GM18858 (cell line): ENCODE measurements at regions not wholly inside any gene's neighbourhood (a gene's known extent, or its start where the extent isn't known, plus 50 kb on each side); places are given as distances from the start of the nearest gene placed in this dataset.

Experiments used
- ATAC-seq: cut with Tn5 transposase; IDR thresholded peaks from one replicate; pipeline ENCODE4 v1.9.1; 2021; ENCODE audit not compliant: unreplicated experiment

DNA sequence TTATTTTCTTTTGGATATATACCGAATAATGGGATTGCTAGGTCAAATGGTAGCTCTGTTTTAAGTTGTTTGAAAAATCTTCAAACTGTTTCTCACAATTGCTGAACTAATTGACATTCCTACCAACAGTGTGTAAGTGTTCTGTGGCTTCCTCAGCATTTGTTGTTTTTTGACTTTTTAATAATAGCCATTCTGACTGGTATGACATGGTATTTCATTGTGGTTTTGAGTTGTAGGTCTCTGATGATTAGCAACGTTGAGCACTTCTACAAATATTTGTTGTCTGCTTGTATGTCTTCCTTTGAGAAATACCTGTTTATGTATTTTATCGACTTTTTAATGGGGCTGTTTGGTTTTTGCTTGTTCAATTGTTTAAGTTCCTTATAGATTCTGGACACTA lies 680.1 kb upstream of the GRIA3 start:
- no peak for ATAC-seq

- ATAC-seq, result no peak
Measured at GRCh38 chrX:122512561-122513072, 671.5 kb upstream of the GRIA3 start.

DNA sequence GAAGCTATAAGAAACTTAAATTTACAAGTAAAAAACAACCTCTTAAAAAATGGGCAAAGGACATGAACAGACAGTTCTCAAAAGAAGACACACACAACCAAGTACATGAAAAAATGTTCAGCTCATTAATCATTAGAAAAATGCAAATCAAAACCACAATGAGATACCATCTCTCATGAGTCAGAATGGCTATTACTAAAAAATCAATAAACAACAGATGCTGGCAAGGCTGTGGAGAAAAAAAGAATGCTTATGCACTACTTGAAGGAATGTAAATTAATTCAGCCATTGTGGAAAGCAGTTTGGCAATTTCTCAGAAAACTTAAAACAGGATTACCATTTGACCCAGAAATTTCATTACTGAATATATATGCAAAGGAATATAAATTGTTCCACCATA lies 666.3 kb upstream of the GRIA3 start:
- no peak for ATAC-seq

DNA sequence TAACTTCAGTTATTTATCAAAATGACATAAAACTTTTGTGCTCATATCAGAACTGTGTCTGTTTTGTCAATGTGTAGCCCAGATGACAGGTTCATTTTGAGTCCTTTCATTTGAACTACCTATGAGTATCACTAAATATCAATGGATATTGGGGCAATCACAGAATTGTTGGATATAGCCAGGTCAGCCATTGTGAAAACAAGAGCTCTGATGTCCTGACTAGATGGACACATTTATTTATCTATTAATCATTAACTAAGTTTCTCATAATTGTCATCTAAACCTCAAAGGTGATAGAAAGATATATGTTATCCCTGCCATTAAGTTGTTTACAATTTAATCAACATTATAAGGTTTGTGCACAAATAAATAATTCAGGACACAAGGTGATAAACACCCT lies 638.3 kb upstream of the GRIA3 start:
- ATAC-seq, result no peak

DNA sequence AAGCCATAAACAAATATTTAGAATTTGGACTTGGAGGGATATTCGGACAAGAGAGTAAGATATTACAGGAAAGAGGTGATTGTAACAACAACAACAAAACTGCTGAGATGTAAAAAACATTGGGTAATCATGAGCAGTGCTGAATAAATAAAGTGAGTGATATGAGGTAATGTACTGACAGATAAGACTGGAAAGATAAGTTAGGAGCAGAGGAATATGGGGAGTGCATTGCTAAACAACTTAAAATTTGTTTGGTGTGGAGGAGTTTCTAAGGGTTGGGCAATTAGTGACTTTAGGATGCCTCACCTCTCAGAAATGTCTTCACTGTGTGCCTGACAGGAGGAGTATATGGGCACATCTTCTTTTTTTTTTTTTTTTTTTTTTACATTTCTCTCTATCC lies 637.8 kb upstream of the GRIA3 start:
- ATAC-seq, result no peak

- no peak for ATAC-seq
Measured at GRCh38 chrX:122552286-122552800, 631.7 kb upstream of the GRIA3 start.

- no peak for ATAC-seq
Measured at GRCh38 chrX:122555925-122556324, 628.2 kb upstream of the GRIA3 start.

DNA sequence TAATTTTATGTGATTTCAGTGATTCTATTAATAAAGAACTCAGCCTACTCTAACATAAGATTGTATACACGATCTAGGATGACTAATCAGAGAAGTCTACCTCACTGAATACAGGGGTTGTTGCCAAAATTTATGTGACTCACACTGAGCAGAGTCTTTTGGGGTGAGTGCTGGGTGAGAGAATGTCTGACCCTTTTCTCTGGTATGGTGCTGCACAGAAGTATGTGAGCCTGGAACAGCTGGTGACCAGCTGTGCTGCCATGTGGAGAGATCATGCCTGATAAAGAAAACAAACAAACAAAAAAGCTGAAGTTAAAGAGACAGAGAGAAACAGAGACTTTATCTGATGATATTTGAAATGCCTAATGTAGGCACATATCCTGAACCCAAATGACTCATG lies 618.1 kb upstream of the GRIA3 start:
- ATAC-seq, result no peak

DNA sequence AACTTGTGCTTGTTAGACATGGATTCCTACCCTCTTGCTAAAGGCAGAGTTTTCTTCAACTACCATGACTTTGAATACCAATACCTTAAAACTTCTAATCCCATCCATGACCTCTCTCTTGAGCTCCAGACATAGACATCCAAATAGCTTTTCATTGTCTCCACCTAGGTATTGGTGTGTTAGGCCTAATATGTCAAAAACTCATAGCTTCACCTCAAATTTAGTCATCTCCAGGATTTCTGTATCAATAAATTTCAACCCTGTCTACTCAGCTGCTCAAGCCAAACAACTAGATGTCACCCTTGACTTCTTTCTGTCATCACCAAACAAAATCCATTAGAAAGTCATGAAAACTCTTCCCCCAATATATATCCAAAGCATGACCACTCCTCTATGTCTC lies 617.7 kb upstream of the GRIA3 start:
- no peak for ATAC-seq

DNA sequence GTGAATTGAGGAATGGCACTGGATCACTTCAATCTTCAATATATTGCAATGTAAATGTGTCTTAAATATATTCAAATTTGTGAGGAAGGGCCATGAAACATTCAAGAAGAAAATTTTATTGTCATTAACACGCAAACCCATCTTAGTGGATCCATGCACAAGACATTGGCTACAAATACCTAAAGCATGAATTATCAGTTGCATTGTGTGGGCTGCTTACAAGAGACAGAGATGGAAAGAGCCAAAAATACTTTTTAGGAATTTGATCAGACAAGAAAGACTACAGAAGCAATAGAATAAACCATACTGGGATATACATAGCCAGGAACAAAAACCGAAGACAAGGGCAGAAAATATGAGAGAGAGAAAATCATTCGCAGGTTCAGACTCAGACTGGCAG lies 616.2 kb upstream of the GRIA3 start:
- ATAC-seq, result no peak

DNA sequence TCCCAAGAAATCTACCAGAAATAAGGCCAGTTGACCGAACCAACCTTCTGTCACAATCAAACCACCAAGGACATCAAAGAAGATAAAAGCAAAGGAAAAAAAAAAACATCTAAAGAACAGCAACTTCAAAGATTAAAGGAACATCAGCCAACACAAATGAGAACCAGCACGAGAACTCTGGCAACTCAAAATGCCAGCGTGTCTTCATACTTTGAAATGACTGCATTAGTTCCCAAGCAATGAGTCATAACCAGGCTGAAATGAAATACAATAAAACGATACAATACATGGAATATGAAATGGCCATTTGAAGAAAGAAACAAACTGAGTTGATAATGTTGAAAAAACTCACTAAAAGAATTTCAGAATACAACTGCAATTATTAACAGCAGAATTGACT lies 611.6 kb upstream of the GRIA3 start:
- no peak for ATAC-seq

DNA sequence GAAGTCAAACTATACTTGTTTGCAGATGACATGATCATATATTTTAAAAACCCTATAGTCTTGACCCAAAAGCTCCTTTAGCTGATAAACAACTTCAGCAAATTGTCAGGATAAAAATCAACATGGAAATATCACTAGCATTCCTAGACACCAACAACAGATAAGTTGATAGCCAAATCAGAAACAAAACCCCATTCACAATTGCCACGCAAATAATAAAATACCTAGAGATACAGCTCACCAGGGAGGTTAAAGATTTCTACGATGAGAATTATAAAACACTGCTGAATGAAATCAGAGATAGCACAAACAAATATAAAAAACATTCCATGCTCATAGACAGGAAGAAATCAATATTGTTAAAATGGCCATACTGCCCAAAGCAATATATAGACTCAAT lies 605.0 kb upstream of the GRIA3 start:
- ATAC-seq, result no peak

GRCh38 chrX:122579526-122579925 lies 604.6 kb upstream of the GRIA3 start:
- no peak for ATAC-seq

DNA sequence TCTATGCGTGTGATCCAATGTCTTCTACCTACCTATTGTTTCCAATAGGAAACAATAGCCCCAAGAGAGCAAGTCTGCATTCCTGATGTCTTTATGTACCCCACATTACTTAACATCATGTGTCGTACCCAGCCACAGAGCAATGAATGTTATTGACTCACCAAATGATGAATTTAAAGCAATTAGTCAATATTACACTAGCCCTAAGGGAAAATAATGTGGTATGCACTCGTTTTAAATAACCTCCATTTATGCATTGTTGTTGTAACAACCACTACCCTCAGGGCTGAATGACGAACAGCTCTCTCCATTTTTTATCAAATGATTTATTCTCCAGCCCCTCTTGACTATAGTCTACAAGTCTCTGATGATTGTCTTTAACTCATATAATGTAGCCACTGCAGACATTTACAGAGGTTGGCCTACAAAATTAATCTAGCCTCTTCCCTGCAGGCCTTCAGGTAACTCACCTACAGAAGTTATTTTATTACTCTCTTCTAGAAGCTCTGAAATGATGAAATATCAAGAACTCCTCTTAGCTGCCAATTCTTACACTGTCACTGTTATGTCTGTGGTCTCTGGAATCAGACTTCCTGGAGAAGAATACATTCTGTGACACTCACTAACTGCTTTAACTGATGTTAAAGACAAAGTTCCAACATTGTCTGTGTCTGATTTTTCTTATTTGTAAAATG lies 601.7 kb upstream of the GRIA3 start:
- ATAC-seq, result no peak

DNA sequence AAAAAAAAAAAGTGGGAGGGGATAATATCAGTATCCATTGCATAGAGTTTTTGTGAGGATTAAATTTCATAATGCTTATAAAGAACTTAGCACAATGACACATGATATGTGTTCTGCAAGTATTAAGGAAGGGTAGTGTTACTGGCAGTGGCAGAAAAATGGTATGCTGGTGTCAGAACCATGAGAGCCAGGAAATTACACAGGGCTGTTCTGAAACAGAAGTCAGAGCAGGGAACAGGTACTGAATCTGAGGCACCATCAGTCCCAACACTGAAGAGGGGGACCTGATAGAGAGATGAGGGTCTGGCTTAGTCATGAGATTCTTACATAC lies 601.1 kb upstream of the GRIA3 start:
- ATAC-seq, result no peak

DNA sequence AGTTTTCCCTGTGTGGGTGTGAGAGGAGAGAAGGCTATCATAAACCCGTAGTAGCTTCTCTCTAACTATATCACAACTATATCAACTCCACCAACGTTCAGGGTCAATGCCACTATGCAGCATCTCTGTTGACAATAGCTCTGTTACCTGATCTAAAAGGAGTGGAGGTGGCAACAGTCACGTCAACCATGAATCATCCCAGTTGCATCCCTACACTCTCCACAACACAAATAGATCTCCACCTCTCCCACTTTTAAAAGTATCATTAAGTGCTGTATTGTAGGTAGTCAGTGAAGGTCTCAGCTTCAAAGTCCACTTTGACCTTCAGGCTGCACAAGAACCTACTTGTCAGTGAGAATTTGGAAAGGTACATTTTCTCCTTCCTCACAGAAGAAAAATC lies 600.5 kb upstream of the GRIA3 start:
- no peak for ATAC-seq

DNA sequence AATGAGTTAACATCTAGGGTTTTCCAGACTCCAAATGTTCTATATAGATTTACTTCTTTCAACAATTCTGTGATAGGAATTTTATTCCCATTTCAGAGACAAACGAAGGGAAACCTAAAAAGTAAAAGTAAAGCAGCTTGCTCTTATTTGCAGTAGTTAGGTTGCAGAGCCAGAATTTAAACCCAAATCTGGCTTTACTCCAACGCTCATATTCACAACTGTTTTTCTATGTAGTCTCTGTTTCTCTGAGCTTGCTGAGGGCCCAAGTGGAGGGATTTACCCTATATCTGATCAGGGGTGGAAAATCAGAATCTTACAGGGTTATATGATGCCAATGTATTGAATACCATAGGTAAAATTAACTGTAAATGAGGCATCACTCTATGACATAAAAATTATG lies 599.1 kb upstream of the GRIA3 start:
- no peak for ATAC-seq

DNA sequence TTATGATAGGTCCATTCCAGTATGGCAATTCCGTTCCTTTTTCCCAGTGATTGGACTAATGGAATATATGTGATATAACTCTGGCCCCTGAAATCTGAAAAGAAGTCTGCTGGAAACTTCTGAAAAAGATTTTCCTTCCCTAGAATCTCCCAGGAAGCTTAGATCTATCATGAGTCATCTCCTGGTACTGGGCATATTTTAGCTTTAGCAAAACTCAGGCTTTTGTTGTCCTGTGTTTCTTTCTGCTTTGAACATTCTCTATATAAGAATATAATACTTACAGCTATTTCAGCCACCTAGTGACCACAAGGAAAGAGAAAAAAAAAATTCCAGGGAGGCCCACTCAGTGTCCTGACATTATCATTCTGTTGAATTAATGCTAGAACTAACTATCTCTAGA lies 597.2 kb upstream of the GRIA3 start:
- ATAC-seq, result no peak

DNA sequence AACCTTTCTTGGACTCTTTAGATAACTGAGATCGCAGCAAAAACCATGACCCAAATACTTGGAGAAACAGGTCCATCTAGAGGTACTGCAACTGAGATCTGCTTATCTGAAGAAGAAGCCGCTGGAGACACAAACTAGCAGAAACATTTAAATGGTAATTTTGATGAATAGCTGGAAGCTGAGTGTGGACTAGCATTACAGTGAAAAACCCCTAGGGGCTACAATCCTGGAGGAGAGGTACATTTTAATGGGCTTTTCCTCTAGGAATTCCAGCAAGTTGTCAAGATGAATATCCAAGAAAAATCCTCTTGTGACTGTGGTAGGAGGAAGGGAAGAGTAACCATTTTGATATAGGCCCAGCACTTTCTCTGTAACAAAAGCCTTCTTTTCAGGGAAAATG lies 592.5 kb upstream of the GRIA3 start:
- ATAC-seq, result no peak

DNA sequence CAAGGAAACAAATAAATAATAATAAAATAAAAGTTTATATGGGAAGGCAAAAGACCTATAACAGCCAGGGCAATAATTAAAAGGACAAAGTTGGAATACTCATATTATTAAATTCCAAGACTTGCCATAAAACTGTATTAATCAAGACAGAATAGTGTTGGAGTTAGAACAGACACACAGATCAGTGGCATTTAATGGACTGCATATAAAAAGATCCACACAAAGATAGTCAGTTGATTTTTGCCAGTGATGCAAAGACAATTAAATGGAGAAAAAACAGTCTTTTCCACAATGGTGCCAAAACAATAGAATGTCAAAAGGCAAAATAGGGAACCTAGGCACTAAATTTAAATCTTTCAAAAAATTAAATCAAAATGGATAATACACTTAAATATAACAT lies 587.1 kb upstream of the GRIA3 start:
- ATAC-seq, result no peak

- ATAC-seq, result no peak
Measured at GRCh38 chrX:122622795-122623194, 561.3 kb upstream of the GRIA3 start.

DNA sequence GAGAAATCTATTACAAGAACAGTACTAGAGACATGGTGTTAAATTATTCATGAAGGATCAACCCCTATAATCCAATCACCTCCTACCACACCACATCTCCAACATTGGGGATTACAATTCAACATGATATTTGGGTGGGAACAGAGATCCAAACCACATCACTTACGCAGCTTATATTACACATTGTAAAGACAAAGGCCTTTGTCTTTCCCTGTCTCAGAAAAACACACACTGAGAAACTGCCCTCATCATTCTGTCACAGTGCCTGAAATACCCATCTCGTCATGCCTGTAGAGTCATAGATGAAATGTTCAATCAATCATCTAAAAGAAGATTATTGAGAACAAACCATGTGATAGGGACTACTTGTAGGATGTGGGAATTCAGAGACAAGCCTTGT lies 558.8 kb upstream of the GRIA3 start:
- ATAC-seq, result no peak

- no peak for ATAC-seq
Measured at GRCh38 chrX:122625821-122626220, 558.3 kb upstream of the GRIA3 start.
